SK-N-SH (cell line): ENCODE measurements at regions not wholly inside any gene's neighbourhood (a gene's known extent, or its start where the extent isn't known, plus 50 kb on each side); places are given as distances from the start of the nearest gene placed in this dataset.

Source experiments
- CTCF ChIA-PET: fragments of 300-600, 350-600 bp; formaldehyde crosslinking; extraction: SDS; loops from one replicate; lab custom pipeline; 2021; lab: Yijun Ruan, JAX
- POLR2A ChIA-PET: fragments of 350-600 bp; sonication (Branson Sonifier 250); formaldehyde crosslinking; extraction: SDS; loops from one replicate; lab custom pipeline; 2020; ENCODE audit warnings: antibody characterized with exemption, inconsistent platforms; lab: Yijun Ruan, JAX
- DNase-seq: peaks from one replicate; pipeline ENCODE4 v3.0.0; 2012
- H2AFZ ChIP-seq: fragments of 200-600 bp; sonication (generic); 2 replicates; pipeline ENCODE4 v1.8.1; 2016; ENCODE audit warnings: antibody characterized with exemption, mild to moderate bottlenecking, low read depth
- H3F3A ChIP-seq: fragments of 200-600 bp; sonication (generic); replicated peaks from 2 replicates; pipeline ENCODE3; 2016; ENCODE audit warnings: antibody characterized with exemption, mild to moderate bottlenecking; ENCODE audit not compliant: insufficient read depth
- H3K27ac ChIP-seq, 2 experiments: fragments of 200-500 bp in 1 of 2; fragments of 200-600 bp in 1 of 2; sonication (Bioruptor generic) in 1 of 2; sonication (generic), shearing (Covaris generic) in 1 of 2; 2 replicates each; pipeline versions ENCODE4 v1.5.1 to v1.6.1; 2014 to 2016; ENCODE audit warnings: low read depth in 2 of 2, inconsistent platforms in 1 of 2, low read length in 1 of 2, mild to moderate bottlenecking in 1 of 2, mixed read lengths in 1 of 2
- H3K27me3 ChIP-seq: fragments of 200-600 bp; sonication (generic), shearing (Covaris generic); 2 replicates; pipeline ENCODE4 v1.6.1; 2016; ENCODE audit warnings: mixed run types; ENCODE audit not compliant: insufficient read depth
- H3K36me3 ChIP-seq, 2 experiments: fragments of 200-500 bp in 1 of 2; fragments of 200-600 bp in 1 of 2; sonication (Bioruptor generic) in 1 of 2; sonication (generic) in 1 of 2; replicated peaks in 1 of 2; 2 replicates each; pipeline versions ENCODE3 to v1.5.1; 2014 to 2016; ENCODE audit warnings: low read length in 1 of 2, mild to moderate bottlenecking in 1 of 2; ENCODE audit not compliant: insufficient read depth in 2 of 2, control insufficient read depth in 1 of 2
- H3K4me1 ChIP-seq, 2 experiments: fragments of 200-500 bp in 1 of 2; fragments of 200-600 bp in 1 of 2; sonication (Bioruptor generic) in 1 of 2; sonication (generic), shearing (Covaris generic) in 1 of 2; 2 replicates each; pipeline versions ENCODE4 v1.5.1 to v1.6.1; 2014 to 2016; ENCODE audit warnings: low read depth in 1 of 2, low read length in 1 of 2, mixed run types in 1 of 2; ENCODE audit not compliant: insufficient read depth in 2 of 2, control insufficient read depth in 1 of 2
- H3K4me2 ChIP-seq: fragments of 200-600 bp; sonication (generic), shearing (Covaris generic); 2 replicates; pipeline ENCODE4 v1.6.1; 2017; ENCODE audit warnings: mixed run types
- H3K4me3 ChIP-seq, 2 experiments: fragments of 200-500 bp in 1 of 2; fragments of 200-600 bp in 1 of 2; sonication (Bioruptor generic) in 1 of 2; sonication (generic), shearing (Covaris generic) in 1 of 2; 2 replicates each; pipeline versions ENCODE4 v1.5.1 to v1.8.1; 2014 to 2016; ENCODE audit warnings: low read depth in 2 of 2, inconsistent platforms in 1 of 2, low read length in 1 of 2, mild to moderate bottlenecking in 1 of 2, mixed read lengths in 1 of 2, moderate library complexity in 1 of 2
- H3K79me2 ChIP-seq: fragments of 200-600 bp; sonication (generic); 2 replicates; pipeline ENCODE4 v1.8.1; 2017; ENCODE audit warnings: mild to moderate bottlenecking; ENCODE audit not compliant: insufficient read depth
- H3K9ac ChIP-seq: fragments of 200-600 bp; sonication (generic); 2 replicates; pipeline ENCODE4 v1.6.1; 2017; ENCODE audit warnings: mixed run types
- H3K9me2 ChIP-seq: fragments of 200-600 bp; sonication (generic); 2 replicates; pipeline ENCODE4 v1.6.1; 2017; ENCODE audit warnings: mixed run types
- H3K9me3 ChIP-seq: fragments of 200-600 bp; sonication (generic); 2 replicates; pipeline ENCODE4 v1.6.1; 2017; ENCODE audit warnings: mixed run types, mild to moderate bottlenecking, moderate library complexity
- H4K20me1 ChIP-seq: fragments of 200-600 bp; sonication (generic); 2 replicates; pipeline ENCODE4 v1.6.1; 2017; ENCODE audit warnings: mild to moderate bottlenecking, mixed run types; ENCODE audit not compliant: insufficient read depth
- CTCF ChIP-seq: fragments of 200-600 bp; sonication (generic); IDR thresholded peaks from 2 replicates; pipeline ENCODE4 v1.6.1; 2017; ENCODE audit warnings: antibody characterized with exemption, mild to moderate bottlenecking, moderate library complexity
- EP300 ChIP-seq, 2 experiments: IDR thresholded peaks; 2 replicates each; pipeline versions ENCODE4 v1.4.0 to v1.6.1; 2012; ENCODE audit warnings: borderline replicate concordance in 1 of 2, low read depth in 1 of 2, low read length in 1 of 2
- FOSL2 ChIP-seq: IDR thresholded peaks from 2 replicates; pipeline ENCODE4 v1.4.0; 2012; ENCODE audit warnings: low read depth, mild to moderate bottlenecking, moderate library complexity, borderline replicate concordance
- FOXJ3 ChIP-seq: sonication (generic); formaldehyde crosslinking; IDR thresholded peaks from 2 replicates; pipeline ENCODE4 v1.5.1; 2020; ENCODE audit warnings: mild to moderate bottlenecking, missing genetic modification reagents
- FOXM1 ChIP-seq: IDR thresholded peaks from 2 replicates; pipeline ENCODE4 v1.4.0; 2012; ENCODE audit warnings: low read depth, mild to moderate bottlenecking
- MXI1 ChIP-seq: IDR thresholded peaks from 2 replicates; pipeline ENCODE4 v1.6.1; 2012; ENCODE audit warnings: mild to moderate bottlenecking, low read depth, low read length, improper control_type of control experiment
- RXRA ChIP-seq: IDR thresholded peaks from 2 replicates; pipeline ENCODE4 v1.4.0; 2012; ENCODE audit warnings: low read depth, mild to moderate bottlenecking, borderline replicate concordance
- TAF1 ChIP-seq: IDR thresholded peaks from 2 replicates; pipeline ENCODE4 v1.6.1; 2012; ENCODE audit warnings: low read depth, mild to moderate bottlenecking, low read length, moderate library complexity, borderline replicate concordance
- TEAD4 ChIP-seq: IDR thresholded peaks from 2 replicates; pipeline ENCODE4 v1.4.0; 2012; ENCODE audit warnings: mild to moderate bottlenecking, borderline replicate concordance; ENCODE audit not compliant: insufficient read depth
- USF2 ChIP-seq: fragments of 150-350 bp; IDR thresholded peaks from 2 replicates; pipeline ENCODE4 v1.6.1; 2017; ENCODE audit warnings: antibody characterized with exemption, low read length, low read depth, borderline replicate concordance
- WGBS: methylation state at CpG from one replicate; pipeline ENCODE4 v1.1.6; 2017; ENCODE audit warnings: low lambda C conversion rate; 5-methylcytosine and 5-hydroxymethylcytosine counted together

GRCh38 chr7:136392856-136393255, 415.7 kb upstream of the MTPN start:
- DNase-seq, result no peak
- TF ChIP-seq TEAD4 (no peak), TAF1 (no peak), USF2 (no peak)
- ChIA-PET CTCF (interaction anchor here (2.2 kb wide), 1 partner anchor 14 kb away, joined by 15 read pairs; no protein-coding TSS in a partner anchor), POLR2A (no interaction called here)
- Histone ChIP-seq H3K4me1 (no peaks in the 10 kb centered on the region; a peak in 3 of 4 replicates), H3K9me3 (peaks cover 17% of the 10 kb centered on the region; the same call in 1 of the 2 replicates), H3K27me3 (no peaks in the 10 kb centered on the region), H3K4me3 (no peak overlapping the region), H2AFZ (no peak overlapping the region), H3K4me2 (no peak overlapping the region), H4K20me1 (no peaks in the 10 kb centered on the region), H3K9ac (no peak overlapping the region), H3K79me2 (no peaks in the 10 kb centered on the region), H3K36me3 (no peaks in the 10 kb centered on the region), H3F3A (no peaks in the 10 kb centered on the region), H3K27ac (no peak overlapping the region), H3K9me2 (no peaks in the 10 kb centered on the region)
- WGBS, result 61% methylated on average over 2 of the region's 2 CpGs

- peaks cover 13% of the 10 kb centered on the region; the same call in 1 of the 2 replicates for H3K9me3 ChIP-seq
- H3K4me2 ChIP-seq, result no peak overlapping the region
- DNase-seq, result no peak
- no peaks in the 10 kb centered on the region for H3K27me3 ChIP-seq
- no peaks in the 10 kb centered on the region for H3K36me3 ChIP-seq
- H2AFZ ChIP-seq, result no peak overlapping the region
- no peaks in the 10 kb centered on the region for H3F3A ChIP-seq
- no peak overlapping the region for H3K9ac ChIP-seq
- no peaks in the 10 kb centered on the region; a peak in 3 of 4 replicates for H3K4me1 ChIP-seq
- H3K79me2 ChIP-seq, result no peaks in the 10 kb centered on the region
- TF ChIP-seq FOSL2 (no peak), EP300 (IDR thresholded peaks at IDR 0.05; ENCODE audit: borderline replicate concordance in 1 of 2, low read depth in 1 of 2, low read length in 1 of 2) (no peak), MXI1 (no peak), FOXJ3 (CRISPR knock-in tag) (no peak), FOXM1 (no peak), RXRA (no peak), CTCF (no peak)
- TF ChIP-seq, all 33 proteins: peak for 0
- 11% methylated on average over 6 of the region's 6 CpGs for WGBS
- Histone ChIP-seq H4K20me1 (no peaks in the 10 kb centered on the region), H3K9me2 (no peaks in the 10 kb centered on the region), H3K4me3 (no peak overlapping the region), H3K27ac (no peak overlapping the region)
- POLR2A ChIA-PET, result no interaction called here
- CTCF ChIA-PET, result interaction anchor here (0.8 to 1.8 kb wide), 3 partner anchors 14 to 382 kb away, joined by 3 to 9 read pairs (median 5); no protein-coding TSS in a partner anchor
These were observed 414.2 kb upstream of the MTPN start for GRCh38 chr7:136391371-136391770.
